K562 (cell line): ENCODE measurements at regions not wholly inside any gene's neighbourhood (a gene's known extent, or its start where the extent isn't known, plus 50 kb on each side); places are given as distances from the start of the nearest gene placed in this dataset.

Experiments
- ATAC-seq: fragments of 200-7000 bp; cut with Tn5 transposase; 3 replicates; pipeline ENCODE4 v1.9.1; 2020; ENCODE audit warnings: moderate library complexity
- BruUV-seq: library from RNA; stranded (reverse); fragments of 400-500 nt; replicated peaks from 2 replicates; lab custom pipeline; 2021; lab: Mats Ljungman, UMichigan
- CTCF ChIA-PET: fragments of 300-600 bp; formaldehyde crosslinking; extraction: SDS; loops from one replicate; lab custom pipeline; 2021; ENCODE audit warnings: low intra/inter-chr PET ratio; lab: Yijun Ruan, JAX
- POLR2A ChIA-PET: fragments of 300-600, 350-650 bp; sonication (Branson Sonifier 250); formaldehyde crosslinking; extraction: SDS; loops from one replicate; lab custom pipeline; 2021; ENCODE audit warnings: antibody characterized with exemption, inconsistent platforms; lab: Yijun Ruan, JAX
- DNase-seq, 4 experiments: peaks; one replicate each; pipeline versions ENCODE4 v3.0.0 to v3.0.0-alpha.2; 2011 to 2018; ENCODE audit warnings: low spot score in 3 of 4, mixed read lengths in 3 of 4; ENCODE audit errors: extremely low read depth in 1 of 4
- FAIRE-seq: peaks from 2 replicates; lab custom pipeline; 2011; peaks lifted over from hg19 to GRCh38; lab: Jason Lieb, UNC
- H2AFZ ChIP-seq: 2 replicates; pipeline ENCODE4 v1.6.0; 2011; ENCODE audit warnings: low read depth, low read length, control low read depth, inconsistent platforms
- H3K27ac ChIP-seq: fragments of 200-600 bp; 3 replicates; pipeline ENCODE4 v1.8.0; 2011; ENCODE audit warnings: low read depth, mild to moderate bottlenecking, control low read depth, inconsistent platforms, low read length, moderate library complexity, mixed read lengths; ENCODE audit errors: extremely low read depth
- H3K27me3 ChIP-seq, 2 experiments: fragments of 300-600 bp in 1 of 2; 2 replicates in 1 of 2; 3 replicates in 1 of 2; pipeline versions ENCODE4 v1.6.0 to v1.8.0; 2011; ENCODE audit warnings: inconsistent platforms in 2 of 2, low read length in 2 of 2, mild to moderate bottlenecking in 1 of 2, mixed read lengths in 1 of 2, moderate library complexity in 1 of 2; ENCODE audit not compliant: control insufficient read depth in 2 of 2, insufficient read depth in 2 of 2
- H3K36me3 ChIP-seq: fragments of 300-600 bp; 3 replicates; pipeline ENCODE4 v1.8.0; 2011; ENCODE audit warnings: mild to moderate bottlenecking, low read length, inconsistent platforms; ENCODE audit not compliant: control insufficient read depth, insufficient read depth
- H3K4me1 ChIP-seq, 2 experiments: fragments of 200-600 bp in 1 of 2; replicated peaks in 1 of 2; 2 replicates in 1 of 2; 3 replicates in 1 of 2; pipeline versions ENCODE4 v1.5.1 to v1.8.0; 2011; ENCODE audit warnings: inconsistent platforms in 2 of 2, low read length in 2 of 2, mild to moderate bottlenecking in 1 of 2, mixed read lengths in 1 of 2, moderate library complexity in 1 of 2; ENCODE audit not compliant: control insufficient read depth in 2 of 2, insufficient read depth in 2 of 2
- H3K4me2 ChIP-seq: 2 replicates; pipeline ENCODE4 v1.6.1; 2011; ENCODE audit warnings: low read length, control low read depth, inconsistent platforms, mixed read lengths; ENCODE audit not compliant: insufficient read depth
- H3K4me3 ChIP-seq: fragments of 200-600 bp; sonication (generic), shearing (Covaris generic); 2 replicates; pipeline ENCODE4 v1.5.1; 2016; ENCODE audit warnings: control low read depth, inconsistent platforms
- H3K79me2 ChIP-seq: fragments of 200-600 bp; 3 replicates; pipeline ENCODE4 v1.8.0; 2011; ENCODE audit warnings: low read length, inconsistent platforms; ENCODE audit not compliant: control insufficient read depth, insufficient read depth
- H3K9ac ChIP-seq, 2 experiments: 2 replicates each; pipeline versions ENCODE4 v1.6.0 to v1.6.1; 2011; ENCODE audit warnings: low read depth in 2 of 2, low read length in 2 of 2, control low read depth in 1 of 2, inconsistent platforms in 1 of 2, mild to moderate bottlenecking in 1 of 2, mixed read lengths in 1 of 2; ENCODE audit not compliant: insufficient read depth in 1 of 2
- H3K9me1 ChIP-seq: one replicate; pipeline ENCODE4 v1.6.0; 2011; ENCODE audit warnings: inconsistent platforms, mild to moderate bottlenecking, low read length, moderate library complexity; ENCODE audit not compliant: control insufficient read depth, insufficient read depth
- H3K9me3 ChIP-seq: replicated peaks from 2 replicates; pipeline ENCODE4 v1.5.1; 2011; ENCODE audit warnings: low read depth, low read length, inconsistent platforms; ENCODE audit not compliant: control insufficient read depth, insufficient read depth
- H4K20me1 ChIP-seq: replicated peaks from 2 replicates; pipeline ENCODE4 v1.6.1; 2011; ENCODE audit warnings: low read length, inconsistent platforms, mixed read lengths; ENCODE audit not compliant: control insufficient read depth, insufficient read depth
- MNT ChIP-seq, 2 experiments: fragments of 450-650 bp; conservative IDR thresholded peaks; 2 replicates each; pipeline ENCODE4 v1.6.1; 2017; ENCODE audit warnings: mild to moderate bottlenecking in 2 of 2, moderate library complexity in 2 of 2
- RBM17 ChIP-seq: fragments of 200-400 bp; formaldehyde crosslinking; IDR thresholded peaks from 2 replicates; pipeline ENCODE4 v1.6.1; 2017; ENCODE audit warnings: low read depth, mild to moderate bottlenecking, low read length, borderline replicate concordance
- RUNX1 ChIP-seq: sonication (generic); IDR thresholded peaks from 2 replicates; pipeline ENCODE4 v1.6.1; 2016; ENCODE audit warnings: antibody characterized with exemption, low read depth
- ZHX1 ChIP-seq: fragments of 150-350 bp; conservative IDR thresholded peaks from 2 replicates; pipeline ENCODE4 v1.6.1; 2014; ENCODE audit warnings: low read length
- WGBS: fragments of 100-300 bp; shearing (Covaris generic); methylation state at CpG from one replicate; pipeline ENCODE4 v1.1.6; 2016; ENCODE audit warnings: low coverage, mixed read lengths; ENCODE audit not compliant: insufficient coverage; ENCODE audit errors: missing lambda C conversion rate; 5-methylcytosine and 5-hydroxymethylcytosine counted together
- in situ Hi-C: fragments of 300-500 bp; cut with MboI; formaldehyde crosslinking; loops from 4 replicates; pipeline ENCODE4 v1.15.0; 2018; ENCODE audit warnings: inconsistent platforms, mixed read lengths
- intact Hi-C: fragments of 100-400 bp; cut with micrococcal nuclease; formaldehyde crosslinking; loops from 2 replicates; pipeline ENCODE4 v1.14.2; 2022
- TF ChIP-seq, protein P1 (sequence below), 2 experiments: fragments of 450-650 bp; formaldehyde crosslinking in 1 of 2; IDR thresholded peaks; 2 replicates each; pipeline versions ENCODE4 v1.4.0 to v1.6.1; 2014 to 2020; ENCODE audit warnings: mild to moderate bottlenecking in 2 of 2, borderline replicate concordance in 1 of 2, low read depth in 1 of 2

GRCh38 chr12:43252585-43252984 is 299.4 kb downstream of the ADAMTS20 start:
- Histone ChIP-seq H3K9me3 (no peaks in the 10 kb centered on the region; the same call in 1 of the 2 replicates), H3K27ac (no peak overlapping the region), H3K4me1 (no peaks in the 10 kb centered on the region), H3K4me3 (no peak overlapping the region), H3K4me2 (no peak overlapping the region), H3K36me3 (no peaks in the 10 kb centered on the region), H3K27me3 (no peaks in the 10 kb centered on the region), H4K20me1 (no peaks in the 10 kb centered on the region), H3K9me1 (no peaks in the 10 kb centered on the region), H3K79me2 (no peaks in the 10 kb centered on the region), H2AFZ (no peak overlapping the region), H3K9ac (no peak overlapping the region)
- FAIRE-seq (no peak), DNase-seq (no peak), ATAC-seq (no peak)
- intact Hi-C loops = no loop called here
- 9% methylated on average over 1 of the region's 1 CpG for WGBS
- in situ Hi-C loops = no loop called here
- no TSS peak for BruUV-seq
- CTCF ChIA-PET = no interaction called here
- POLR2A ChIA-PET = no interaction called here
- TF ChIP-seq RUNX1 (no peak), RBM17 (no peak), ZHX1 (no peak), MNT (conservative IDR thresholded peaks at IDR 0.05) (no peak)
- TF ChIP-seq, protein P1, sequence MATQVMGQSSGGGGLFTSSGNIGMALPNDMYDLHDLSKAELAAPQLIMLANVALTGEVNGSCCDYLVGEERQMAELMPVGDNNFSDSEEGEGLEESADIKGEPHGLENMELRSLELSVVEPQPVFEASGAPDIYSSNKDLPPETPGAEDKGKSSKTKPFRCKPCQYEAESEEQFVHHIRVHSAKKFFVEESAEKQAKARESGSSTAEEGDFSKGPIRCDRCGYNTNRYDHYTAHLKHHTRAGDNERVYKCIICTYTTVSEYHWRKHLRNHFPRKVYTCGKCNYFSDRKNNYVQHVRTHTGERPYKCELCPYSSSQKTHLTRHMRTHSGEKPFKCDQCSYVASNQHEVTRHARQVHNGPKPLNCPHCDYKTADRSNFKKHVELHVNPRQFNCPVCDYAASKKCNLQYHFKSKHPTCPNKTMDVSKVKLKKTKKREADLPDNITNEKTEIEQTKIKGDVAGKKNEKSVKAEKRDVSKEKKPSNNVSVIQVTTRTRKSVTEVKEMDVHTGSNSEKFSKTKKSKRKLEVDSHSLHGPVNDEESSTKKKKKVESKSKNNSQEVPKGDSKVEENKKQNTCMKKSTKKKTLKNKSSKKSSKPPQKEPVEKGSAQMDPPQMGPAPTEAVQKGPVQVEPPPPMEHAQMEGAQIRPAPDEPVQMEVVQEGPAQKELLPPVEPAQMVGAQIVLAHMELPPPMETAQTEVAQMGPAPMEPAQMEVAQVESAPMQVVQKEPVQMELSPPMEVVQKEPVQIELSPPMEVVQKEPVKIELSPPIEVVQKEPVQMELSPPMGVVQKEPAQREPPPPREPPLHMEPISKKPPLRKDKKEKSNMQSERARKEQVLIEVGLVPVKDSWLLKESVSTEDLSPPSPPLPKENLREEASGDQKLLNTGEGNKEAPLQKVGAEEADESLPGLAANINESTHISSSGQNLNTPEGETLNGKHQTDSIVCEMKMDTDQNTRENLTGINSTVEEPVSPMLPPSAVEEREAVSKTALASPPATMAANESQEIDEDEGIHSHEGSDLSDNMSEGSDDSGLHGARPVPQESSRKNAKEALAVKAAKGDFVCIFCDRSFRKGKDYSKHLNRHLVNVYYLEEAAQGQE (IDR thresholded peaks at IDR 0.05; ENCODE audit: borderline replicate concordance) = no peak
- TF ChIP-seq, protein P1 (CRISPR knock-in tag; IDR thresholded peaks at IDR 0.05; ENCODE audit: low read depth) = no peak
